HuH-7 (cell line): ENCODE measurements at regions not wholly inside any gene's neighbourhood (a gene's known extent, or its start where the extent isn't known, plus 50 kb on each side); places are given as distances from the start of the nearest gene placed in this dataset.

Source experiments
- DNase-seq: peaks from one replicate; pipeline ENCODE4 v3.0.0; 2011; ENCODE audit warnings: low spot score

- DNase-seq = no peak
Measured at GRCh38 chr4:41427931-41428600, 109.9 kb upstream of the LIMCH1 start.

GRCh38 chr4:41428601-41429279 lies 109.2 kb upstream of the LIMCH1 start:
- DNase-seq = no peak

GRCh38 chr4:41429280-41429669 lies 108.7 kb upstream of the LIMCH1 start:
- DNase-seq = no peak

- no peak for DNase-seq
Measured at GRCh38 chr4:41430792-41431191, 107.2 kb upstream of the LIMCH1 start.

DNA sequence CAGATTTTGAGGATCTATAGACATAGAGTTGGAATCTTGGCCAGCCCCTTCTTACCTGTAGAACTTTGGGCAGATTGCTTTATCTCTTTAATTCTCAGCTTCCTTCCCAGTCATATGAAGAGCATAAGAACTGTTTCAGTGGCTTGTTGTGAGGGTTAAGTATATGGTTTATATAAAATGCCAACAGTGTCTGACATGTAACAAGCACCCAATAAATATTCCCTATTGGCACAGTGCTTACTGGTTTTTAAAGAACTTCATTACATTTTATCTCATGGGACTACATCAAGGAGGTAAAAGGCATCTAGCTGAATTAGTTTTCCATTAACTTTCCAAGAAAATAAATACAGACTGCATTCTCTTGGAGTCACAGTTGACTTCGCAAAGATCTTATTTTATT lies 106.7 kb upstream of the LIMCH1 start:
- DNase-seq = no peak

DNA sequence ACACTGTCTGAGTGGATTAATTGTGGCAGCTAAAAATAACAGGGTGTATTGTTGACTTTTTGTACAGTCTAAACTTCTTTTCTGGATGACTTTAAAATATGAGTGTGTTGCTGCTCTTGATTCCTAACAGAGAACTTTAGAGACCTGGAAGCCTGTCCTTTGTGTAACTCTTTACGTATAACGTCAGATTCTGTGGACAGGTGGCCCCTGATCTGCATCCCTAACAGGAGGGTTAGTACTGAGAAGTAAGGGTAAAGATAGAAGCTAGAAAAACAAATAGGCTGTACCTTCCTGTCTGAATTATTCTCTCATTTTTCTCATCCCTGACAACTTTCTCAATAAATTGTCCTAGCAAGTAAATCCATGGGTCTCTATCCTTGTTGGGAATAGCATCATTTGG lies 105.7 kb upstream of the LIMCH1 start:
- DNase-seq = no peak

DNA sequence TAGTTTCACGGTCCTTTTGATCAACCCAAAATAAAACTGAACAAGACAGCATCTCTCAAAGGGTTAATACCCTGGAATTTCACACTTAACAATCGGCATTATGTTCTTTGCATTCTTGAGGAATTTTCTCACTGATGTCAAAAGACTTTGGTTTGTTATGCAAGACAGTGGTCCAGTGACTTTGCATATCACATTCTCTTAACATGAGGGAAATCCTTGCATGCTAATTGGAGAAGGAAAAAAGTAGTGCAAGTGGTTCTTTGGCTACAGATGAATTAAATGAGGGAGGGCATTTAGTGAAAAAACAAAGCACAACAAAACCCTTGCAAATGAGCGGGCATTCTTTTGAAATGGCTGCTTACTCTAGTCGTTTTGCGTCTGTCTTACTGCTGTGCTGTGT lies 105.1 kb upstream of the LIMCH1 start:
- DNase-seq = no peak

GRCh38 chr4:41433361-41433760 lies 104.6 kb upstream of the LIMCH1 start:
- no peak for DNase-seq

- no peak for DNase-seq
Measured at GRCh38 chr4:41435510-41435909, 102.4 kb upstream of the LIMCH1 start.

DNA sequence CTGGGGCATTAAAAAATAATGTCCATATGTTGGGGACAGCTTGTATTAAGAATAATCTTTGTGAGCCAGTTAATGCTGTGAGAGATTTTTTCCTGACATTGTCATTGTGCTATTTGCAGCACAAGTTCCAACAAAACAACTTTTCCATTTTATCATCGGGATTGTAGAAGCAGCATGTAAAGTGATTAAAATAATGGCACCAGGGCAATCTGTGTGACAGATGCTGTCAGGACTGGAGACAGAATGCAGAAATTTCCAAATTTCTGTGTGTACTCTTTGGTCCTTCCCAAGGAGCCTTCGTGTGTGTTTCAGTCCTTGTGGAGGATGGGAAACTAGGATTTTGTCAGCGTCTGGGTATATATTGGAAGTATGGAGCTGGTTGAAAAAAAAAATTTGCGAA lies 101.5 kb upstream of the LIMCH1 start:
- no peak for DNase-seq

DNA sequence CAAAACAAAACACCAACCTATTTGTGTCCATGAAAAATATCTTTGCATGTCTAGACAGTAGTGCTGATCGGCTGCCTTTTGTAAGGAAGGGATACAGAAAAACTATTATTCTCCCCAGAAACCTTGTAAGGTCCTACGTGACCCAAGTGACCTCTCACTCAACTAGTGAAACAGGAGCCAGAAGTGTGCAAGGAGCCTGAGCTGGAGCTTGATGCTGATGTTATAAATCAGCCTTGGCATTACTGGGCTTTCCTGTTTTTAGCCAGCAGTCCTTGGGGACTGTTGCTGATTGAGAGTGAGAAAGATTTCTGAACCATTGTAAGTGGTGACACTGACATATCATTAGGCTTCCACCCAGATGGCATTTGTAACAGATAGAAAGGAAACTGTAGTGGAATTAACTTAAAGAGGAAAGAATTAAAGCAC lies 100.8 kb upstream of the LIMCH1 start:
- DNase-seq = no peak

DNA sequence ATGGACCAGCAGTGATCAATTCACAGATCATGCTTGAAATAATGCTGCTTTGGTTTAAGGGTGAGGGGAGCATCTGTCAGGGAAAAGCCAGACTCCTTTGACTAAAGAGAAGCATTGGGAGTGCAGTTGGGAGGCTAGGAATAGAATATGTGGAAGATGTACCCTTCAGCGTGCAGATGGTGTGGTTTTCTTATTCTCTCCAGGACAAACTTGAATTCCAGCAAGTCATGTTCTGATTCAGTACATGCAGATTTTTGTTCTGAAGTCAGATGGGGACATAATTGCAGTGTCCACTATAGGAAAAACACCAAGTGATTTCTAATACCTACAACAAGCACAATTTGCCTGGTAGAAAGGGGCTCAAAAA lies 99.0 kb upstream of the LIMCH1 start:
- DNase-seq = no peak

DNA sequence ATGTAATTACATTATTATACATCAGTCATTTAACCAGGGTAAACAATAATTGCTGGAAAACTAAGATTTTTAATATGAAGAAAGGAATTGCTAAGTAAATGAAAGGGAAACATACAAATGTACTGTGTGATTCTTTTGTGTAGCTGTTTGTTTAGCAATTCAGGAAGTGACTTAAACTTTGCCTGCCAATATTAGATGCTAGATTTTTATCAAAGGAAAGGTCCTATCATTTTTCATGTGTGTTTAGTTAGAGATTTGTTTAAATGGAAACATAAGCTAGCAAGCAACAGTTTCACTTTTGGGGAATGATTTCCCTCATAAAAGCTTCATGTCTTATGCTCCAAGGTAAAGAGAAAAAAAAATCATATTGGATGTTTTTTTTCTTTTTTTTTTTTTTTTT lies 95.1 kb upstream of the LIMCH1 start:
- DNase-seq = no peak

GRCh38 chr4:41443340-41444079 lies 94.4 kb upstream of the LIMCH1 start:
- DNase-seq = no peak

DNA sequence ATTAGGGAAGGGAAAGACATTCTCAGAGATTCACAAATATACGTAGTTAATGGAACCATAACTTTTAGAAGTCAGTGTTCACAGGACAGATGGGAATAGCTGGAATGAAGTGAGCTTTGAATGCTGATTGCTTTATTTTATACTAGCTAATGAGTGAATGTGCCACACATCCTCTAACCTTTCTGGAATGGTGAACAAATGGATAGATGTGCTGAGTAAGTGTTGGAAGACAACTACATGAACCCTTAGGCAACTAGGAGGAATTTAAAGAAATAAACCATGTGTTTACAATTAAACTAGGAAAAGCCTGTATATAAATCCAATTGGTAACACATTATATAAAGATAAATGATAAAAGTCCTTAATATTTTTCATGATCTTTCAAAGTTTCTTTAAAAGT lies 91.6 kb upstream of the LIMCH1 start:
- DNase-seq = no peak

GRCh38 chr4:41446981-41447725 lies 90.8 kb upstream of the LIMCH1 start:
- no peak for DNase-seq

- no peak for DNase-seq
Measured at GRCh38 chr4:41448934-41449333, 89.0 kb upstream of the LIMCH1 start.

DNA sequence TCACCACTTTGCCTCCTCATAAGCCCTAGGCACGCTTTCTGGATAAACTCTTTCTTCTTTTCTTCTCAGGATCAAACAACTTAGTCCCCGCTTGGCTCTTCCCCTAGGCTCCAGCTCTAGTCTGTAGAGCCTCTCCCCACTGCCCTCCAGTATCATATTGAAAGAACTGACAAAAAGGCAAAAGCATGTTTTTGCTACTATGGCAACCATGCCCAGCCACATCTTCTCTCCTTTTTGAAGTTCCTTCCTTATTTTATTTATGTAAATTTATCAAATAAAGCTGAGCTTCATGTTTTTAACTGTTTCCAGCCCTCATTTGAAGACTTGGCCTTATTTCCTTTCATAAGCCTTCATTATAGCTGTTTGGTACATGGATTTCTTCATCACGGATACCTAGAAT lies 86.0 kb upstream of the LIMCH1 start:
- no peak for DNase-seq

GRCh38 chr4:41452484-41453225 lies 85.3 kb upstream of the LIMCH1 start:
- DNase-seq = no peak

- DNase-seq = no peak
Measured at GRCh38 chr4:41454423-41454822, 83.5 kb upstream of the LIMCH1 start.

DNA sequence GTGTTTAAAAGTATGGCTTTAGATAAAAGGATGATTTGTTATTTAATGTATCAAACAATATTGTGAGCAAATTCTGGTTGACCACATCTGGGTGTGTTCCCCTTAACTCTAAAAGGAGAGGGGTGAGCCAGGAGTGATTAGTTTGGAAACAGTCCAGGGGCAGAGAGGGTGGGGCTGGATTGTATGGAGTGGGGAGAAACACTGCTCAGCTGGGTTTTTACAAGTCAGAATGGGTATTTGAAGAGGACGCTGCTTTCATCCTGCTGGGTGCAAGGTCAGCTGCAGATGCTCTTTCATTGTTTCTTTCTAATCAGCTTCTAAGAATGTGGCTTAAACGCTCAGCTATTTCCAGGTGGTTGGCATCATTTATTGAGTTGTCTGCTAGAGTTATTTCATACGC lies 82.8 kb upstream of the LIMCH1 start:
- DNase-seq = no peak

DNA sequence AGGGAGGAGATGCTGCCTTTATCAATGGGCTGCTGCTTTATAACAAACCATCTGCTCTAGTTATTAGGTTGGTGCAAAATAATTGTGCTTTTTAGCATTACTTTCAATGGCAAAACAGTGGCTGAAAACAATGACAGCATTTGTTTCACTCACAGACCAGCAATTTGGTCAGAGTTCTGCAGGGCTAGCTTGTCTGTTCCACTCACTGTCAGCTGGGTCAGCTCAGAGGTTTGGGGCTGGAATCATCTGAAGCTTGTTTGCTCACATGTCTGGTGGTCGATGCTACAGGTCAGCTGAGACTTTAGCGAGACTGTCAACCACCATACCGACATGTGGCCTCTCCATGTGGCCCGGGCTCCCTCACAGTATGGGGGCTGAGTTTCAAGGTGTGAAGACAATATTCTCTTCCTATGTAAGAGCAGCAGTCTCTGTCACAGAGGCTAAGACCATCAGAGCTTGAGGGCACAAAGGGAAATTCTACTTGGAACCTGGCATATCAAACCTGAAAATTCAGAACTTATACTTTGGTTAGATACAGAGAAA lies 81.3 kb upstream of the LIMCH1 start:
- DNase-seq = no peak
